ENCODE measurements at regions not wholly inside any gene's neighbourhood (a gene's known extent, or its start where the extent isn't known, plus 50 kb on each side); places are given as distances from the start of the nearest gene placed in this dataset.
"Not testable (repeated sequence)": the region's sequence is repeated elsewhere in the genome, so short reads cannot be mapped to it uniquely, and the experiment has no call there.

DNA sequence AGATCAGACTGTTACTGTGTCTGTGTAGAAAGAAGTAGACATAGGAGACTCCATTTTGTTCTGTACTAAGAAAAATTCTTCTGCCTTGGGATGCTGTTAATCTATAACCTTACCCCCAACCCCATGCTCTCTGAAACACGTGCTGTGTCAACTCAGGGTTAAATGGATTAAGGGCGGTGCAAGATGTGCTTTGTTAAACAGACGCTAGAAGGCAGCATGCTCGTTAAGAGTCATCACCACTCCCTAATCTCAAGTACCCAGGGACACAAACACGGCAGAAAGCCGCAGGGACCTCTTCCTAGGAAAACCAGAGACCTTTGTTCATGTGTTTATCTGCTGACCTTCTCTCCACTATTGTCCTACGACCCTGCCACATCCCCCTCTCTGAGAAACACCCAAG is 137.0 kb upstream of the PROKR2 start:
- H3K4me3 ChIP-seq (ENCODE audit: insufficient read depth in 1 of 2, low read depth in 1 of 2, low read length in 2 of 2); H3K4me2 ChIP-seq (ENCODE audit: low read length, poor library complexity, severe bottlenecking); H3K36me3 ChIP-seq (ENCODE audit: control insufficient read depth in 1 of 2, insufficient read depth in 2 of 2, low read depth in 1 of 2, low read length in 2 of 2); H3K9me3 ChIP-seq (ENCODE audit: control insufficient read depth, low read length); H2AK5ac ChIP-seq (ENCODE audit: low read length, severe bottlenecking); H3K79me1 ChIP-seq (replicated peaks; ENCODE audit: low read length, poor library complexity, severe bottlenecking); H3K4ac ChIP-seq (ENCODE audit: low read depth in 1 of 2, low read length in 2 of 2); H2BK120ac ChIP-seq (ENCODE audit: low read depth, low read length); H3K9ac ChIP-seq (ENCODE audit: low read length); H3K4me1 ChIP-seq (ENCODE audit: control insufficient read depth, insufficient read depth, low read depth, low read length); H3K23ac ChIP-seq (ENCODE audit: low read length in 2 of 2); H2BK12ac ChIP-seq (ENCODE audit: low read length in 2 of 2); H2AFZ ChIP-seq (ENCODE audit: low read depth, low read length); H3K27ac ChIP-seq (ENCODE audit: low read length, poor library complexity, severe bottlenecking); H4K91ac ChIP-seq (ENCODE audit: low read length); H2BK15ac ChIP-seq (ENCODE audit: low read depth, poor library complexity, severe bottlenecking); DNase-seq; H4K8ac ChIP-seq (ENCODE audit: low read length); H3K18ac ChIP-seq (ENCODE audit: low read depth in 1 of 2, low read length in 2 of 2); H3K14ac ChIP-seq (ENCODE audit: low read length in 2 of 2); H3K27me3 ChIP-seq (ENCODE audit: control insufficient read depth in 1 of 2, insufficient read depth in 1 of 2, low read length in 2 of 2); H2BK5ac ChIP-seq (ENCODE audit: low read depth, low read length, poor library complexity, severe bottlenecking): not testable (repeated sequence)
- 64% methylated on average over 6 of the region's 7 CpGs for WGBS

DNA sequence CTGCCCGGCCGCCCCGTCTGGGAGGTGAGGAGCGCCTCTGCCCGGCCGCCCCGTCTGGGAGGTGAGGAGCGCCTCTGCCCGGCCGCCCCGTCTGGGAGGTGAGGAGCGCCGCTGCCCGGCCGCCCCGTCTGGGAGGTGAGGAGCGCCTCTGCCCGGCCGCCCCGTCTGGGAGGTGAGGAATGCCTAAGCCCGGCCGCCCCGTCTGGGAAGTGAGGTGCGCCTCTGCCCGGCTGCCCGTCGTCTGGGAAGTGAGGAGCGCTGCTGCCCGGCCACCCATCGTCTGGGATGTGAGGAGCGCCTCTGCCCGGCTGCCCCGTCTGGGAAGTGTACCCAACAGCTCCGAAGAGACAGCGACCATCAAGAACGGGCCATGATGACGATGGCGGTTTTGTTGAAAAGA is 136.6 kb upstream of the PROKR2 start:
- not testable (repeated sequence) for DNase-seq; H3K4me2 ChIP-seq (ENCODE audit: low read length, poor library complexity, severe bottlenecking); H2BK12ac ChIP-seq (ENCODE audit: low read length in 2 of 2); H2AFZ ChIP-seq (ENCODE audit: low read depth, low read length); H3K27me3 ChIP-seq (ENCODE audit: control insufficient read depth in 1 of 2, insufficient read depth in 1 of 2, low read length in 2 of 2); H3K14ac ChIP-seq (ENCODE audit: low read length in 2 of 2); H3K27ac ChIP-seq (ENCODE audit: low read length, poor library complexity, severe bottlenecking); H3K4me3 ChIP-seq (ENCODE audit: insufficient read depth in 1 of 2, low read depth in 1 of 2, low read length in 2 of 2); H4K91ac ChIP-seq (ENCODE audit: low read length); H2BK120ac ChIP-seq (ENCODE audit: low read depth, low read length); H3K23ac ChIP-seq (ENCODE audit: low read length in 2 of 2); H3K4me1 ChIP-seq (ENCODE audit: control insufficient read depth, insufficient read depth, low read depth, low read length); H3K79me1 ChIP-seq (replicated peaks; ENCODE audit: low read length, poor library complexity, severe bottlenecking); H3K9ac ChIP-seq (ENCODE audit: low read length); H3K18ac ChIP-seq (ENCODE audit: low read depth in 1 of 2, low read length in 2 of 2); H4K8ac ChIP-seq (ENCODE audit: low read length); H3K36me3 ChIP-seq (ENCODE audit: control insufficient read depth in 1 of 2, insufficient read depth in 2 of 2, low read depth in 1 of 2, low read length in 2 of 2); H3K4ac ChIP-seq (ENCODE audit: low read depth in 1 of 2, low read length in 2 of 2); H3K9me3 ChIP-seq (ENCODE audit: control insufficient read depth, low read length); H2AK5ac ChIP-seq (ENCODE audit: low read length, severe bottlenecking); H2BK15ac ChIP-seq (ENCODE audit: low read depth, poor library complexity, severe bottlenecking); H2BK5ac ChIP-seq (ENCODE audit: low read depth, low read length, poor library complexity, severe bottlenecking)
- 98% methylated on average over 25 of the region's 38 CpGs for WGBS

DNA sequence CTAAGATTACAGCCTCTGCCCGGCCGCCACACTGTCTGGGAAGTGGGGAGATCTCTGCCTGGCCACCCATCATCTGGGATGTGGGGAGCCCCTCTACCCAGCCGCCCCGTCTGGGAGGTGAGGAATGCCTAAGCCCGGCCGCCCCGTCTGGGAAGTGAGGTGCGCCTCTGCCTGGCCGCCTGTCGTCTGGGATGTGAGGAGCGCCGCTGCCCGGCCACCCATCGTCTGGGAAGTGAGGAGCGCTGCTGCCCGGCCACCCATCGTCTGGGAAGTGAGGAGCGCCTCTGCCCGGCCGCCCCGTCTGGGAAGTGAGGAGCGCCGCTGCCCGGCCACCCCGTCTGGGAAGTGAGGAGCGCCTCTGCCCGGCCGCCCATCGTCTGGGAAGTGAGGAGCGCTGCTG is 135.9 kb upstream of the PROKR2 start:
- DNase-seq; H3K9ac ChIP-seq (ENCODE audit: low read length); H3K4me2 ChIP-seq (ENCODE audit: low read length, poor library complexity, severe bottlenecking); H3K36me3 ChIP-seq (ENCODE audit: control insufficient read depth in 1 of 2, insufficient read depth in 2 of 2, low read depth in 1 of 2, low read length in 2 of 2); H3K4ac ChIP-seq (ENCODE audit: low read depth in 1 of 2, low read length in 2 of 2); H3K18ac ChIP-seq (ENCODE audit: low read depth in 1 of 2, low read length in 2 of 2); H2BK5ac ChIP-seq (ENCODE audit: low read depth, low read length, poor library complexity, severe bottlenecking); H4K8ac ChIP-seq (ENCODE audit: low read length); H3K23ac ChIP-seq (ENCODE audit: low read length in 2 of 2); H2BK15ac ChIP-seq (ENCODE audit: low read depth, poor library complexity, severe bottlenecking); H3K4me1 ChIP-seq (ENCODE audit: control insufficient read depth, insufficient read depth, low read depth, low read length); H4K91ac ChIP-seq (ENCODE audit: low read length); H3K4me3 ChIP-seq (ENCODE audit: insufficient read depth in 1 of 2, low read depth in 1 of 2, low read length in 2 of 2); H2BK12ac ChIP-seq (ENCODE audit: low read length in 2 of 2); H3K14ac ChIP-seq (ENCODE audit: low read length in 2 of 2); H2BK120ac ChIP-seq (ENCODE audit: low read depth, low read length); H2AFZ ChIP-seq (ENCODE audit: low read depth, low read length); H2AK5ac ChIP-seq (ENCODE audit: low read length, severe bottlenecking); H3K79me1 ChIP-seq (replicated peaks; ENCODE audit: low read length, poor library complexity, severe bottlenecking); H3K9me3 ChIP-seq (ENCODE audit: control insufficient read depth, low read length); H3K27me3 ChIP-seq (ENCODE audit: control insufficient read depth in 1 of 2, insufficient read depth in 1 of 2, low read length in 2 of 2); H3K27ac ChIP-seq (ENCODE audit: low read length, poor library complexity, severe bottlenecking): not testable (repeated sequence)
- WGBS: 95% methylated on average over 18 of the region's 30 CpGs

DNA sequence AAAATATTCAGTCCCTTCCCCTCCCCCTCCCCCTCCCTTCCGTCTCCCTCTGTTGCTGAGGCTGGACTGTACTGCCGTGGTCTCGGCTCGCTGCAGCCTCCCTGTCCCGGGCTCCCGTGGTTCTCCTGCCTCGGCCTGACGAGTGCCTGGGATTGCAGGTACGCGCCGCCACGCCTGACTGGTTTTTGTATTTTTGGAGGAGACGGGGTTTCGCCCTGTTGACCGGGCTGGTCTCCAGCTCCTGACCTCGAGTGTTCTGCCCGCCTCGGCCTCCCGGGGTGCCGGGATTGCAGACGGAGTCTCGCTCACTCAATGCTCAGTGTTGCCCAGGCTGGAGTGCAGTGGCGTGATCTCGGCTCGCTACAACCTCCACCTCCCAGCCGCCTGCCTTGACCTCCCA is 135.5 kb upstream of the PROKR2 start:
- H2AFZ ChIP-seq (ENCODE audit: low read depth, low read length); H3K36me3 ChIP-seq (ENCODE audit: control insufficient read depth in 1 of 2, insufficient read depth in 2 of 2, low read depth in 1 of 2, low read length in 2 of 2); H2BK12ac ChIP-seq (ENCODE audit: low read length in 2 of 2); H3K23ac ChIP-seq (ENCODE audit: low read length in 2 of 2); H2BK5ac ChIP-seq (ENCODE audit: low read depth, low read length, poor library complexity, severe bottlenecking); H2AK5ac ChIP-seq (ENCODE audit: low read length, severe bottlenecking); H2BK120ac ChIP-seq (ENCODE audit: low read depth, low read length); H3K9me3 ChIP-seq (ENCODE audit: control insufficient read depth, low read length); H3K18ac ChIP-seq (ENCODE audit: low read depth in 1 of 2, low read length in 2 of 2); H3K79me1 ChIP-seq (replicated peaks; ENCODE audit: low read length, poor library complexity, severe bottlenecking); H3K4me3 ChIP-seq (ENCODE audit: insufficient read depth in 1 of 2, low read depth in 1 of 2, low read length in 2 of 2); H3K4ac ChIP-seq (ENCODE audit: low read depth in 1 of 2, low read length in 2 of 2); H2BK15ac ChIP-seq (ENCODE audit: low read depth, poor library complexity, severe bottlenecking); H3K4me2 ChIP-seq (ENCODE audit: low read length, poor library complexity, severe bottlenecking); H3K27ac ChIP-seq (ENCODE audit: low read length, poor library complexity, severe bottlenecking); H3K27me3 ChIP-seq (ENCODE audit: control insufficient read depth in 1 of 2, insufficient read depth in 1 of 2, low read length in 2 of 2); H3K9ac ChIP-seq (ENCODE audit: low read length); H4K91ac ChIP-seq (ENCODE audit: low read length); H3K4me1 ChIP-seq (ENCODE audit: control insufficient read depth, insufficient read depth, low read depth, low read length); H4K8ac ChIP-seq (ENCODE audit: low read length); DNase-seq; H3K14ac ChIP-seq (ENCODE audit: low read length in 2 of 2): not testable (repeated sequence)
- WGBS: 94% methylated on average over 15 of the region's 26 CpGs
